Suprapubic skin (tissue), 4 donors: ENCODE measurements at regions not wholly inside any gene's neighbourhood (a gene's known extent, or its start where the extent isn't known, plus 50 kb on each side); places are given as distances from the start of the nearest gene placed in this dataset.
"Not testable (repeated sequence)": the region's sequence is repeated elsewhere in the genome, so short reads cannot be mapped to it uniquely, and the experiment has no call there.

Experiments used
- POLR2A ChIP-seq, 2 donors: fragments of 450-650 bp; IDR thresholded peaks; one replicate each; pipeline ENCODE4 v1.6.1; 2017; ENCODE audit warnings: antibody characterized with exemption in 2 of 2, mild to moderate bottlenecking in 2 of 2, moderate library complexity in 2 of 2
- POLR2AphosphoS5 ChIP-seq, 3 donors: sonication (generic); formaldehyde crosslinking; IDR thresholded peaks; one replicate each; pipeline ENCODE4 v1.6.1; 2017; ENCODE audit warnings: antibody characterized with exemption in 3 of 3
- TF ChIP-seq, protein P1 (sequence below), 2 donors: fragments of 200-600 bp in 1 of 2; fragments of 450-650 bp in 1 of 2; sonication (generic) in 1 of 2; IDR thresholded peaks; one replicate each; pipeline ENCODE4 v1.5.1; 2016 to 2019; ENCODE audit warnings: antibody characterized with exemption in 2 of 2, mild to moderate bottlenecking in 1 of 2, moderate library complexity in 1 of 2

DNA sequence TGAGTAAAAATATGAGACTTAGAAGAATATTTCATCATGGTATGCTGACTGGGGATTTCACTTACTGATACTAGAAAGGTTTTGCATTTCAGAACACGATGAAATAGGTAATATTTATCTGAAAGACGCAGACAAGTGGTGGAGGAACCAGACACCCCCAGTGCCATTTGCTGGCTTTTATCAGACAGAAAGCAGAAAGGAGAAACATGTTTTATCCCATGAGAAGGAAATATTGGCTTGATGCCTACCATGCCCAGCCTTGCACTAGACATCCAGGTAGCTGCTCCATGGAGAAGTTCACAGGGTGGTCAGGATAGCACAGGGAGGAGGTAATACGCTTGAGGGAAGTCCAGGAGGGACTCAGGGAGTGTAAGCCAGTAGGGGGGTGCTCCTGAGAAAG is 258.9 kb upstream of the PLGLB2 start:
- not testable (repeated sequence) for TF ChIP-seq POLR2A, POLR2AphosphoS5 (IDR thresholded peaks at IDR 0.05)
- TF ChIP-seq, protein P1, sequence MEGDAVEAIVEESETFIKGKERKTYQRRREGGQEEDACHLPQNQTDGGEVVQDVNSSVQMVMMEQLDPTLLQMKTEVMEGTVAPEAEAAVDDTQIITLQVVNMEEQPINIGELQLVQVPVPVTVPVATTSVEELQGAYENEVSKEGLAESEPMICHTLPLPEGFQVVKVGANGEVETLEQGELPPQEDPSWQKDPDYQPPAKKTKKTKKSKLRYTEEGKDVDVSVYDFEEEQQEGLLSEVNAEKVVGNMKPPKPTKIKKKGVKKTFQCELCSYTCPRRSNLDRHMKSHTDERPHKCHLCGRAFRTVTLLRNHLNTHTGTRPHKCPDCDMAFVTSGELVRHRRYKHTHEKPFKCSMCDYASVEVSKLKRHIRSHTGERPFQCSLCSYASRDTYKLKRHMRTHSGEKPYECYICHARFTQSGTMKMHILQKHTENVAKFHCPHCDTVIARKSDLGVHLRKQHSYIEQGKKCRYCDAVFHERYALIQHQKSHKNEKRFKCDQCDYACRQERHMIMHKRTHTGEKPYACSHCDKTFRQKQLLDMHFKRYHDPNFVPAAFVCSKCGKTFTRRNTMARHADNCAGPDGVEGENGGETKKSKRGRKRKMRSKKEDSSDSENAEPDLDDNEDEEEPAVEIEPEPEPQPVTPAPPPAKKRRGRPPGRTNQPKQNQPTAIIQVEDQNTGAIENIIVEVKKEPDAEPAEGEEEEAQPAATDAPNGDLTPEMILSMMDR (IDR thresholded peaks at IDR 0.05), result not testable (repeated sequence)
